ENCODE measurements at regions not wholly inside any gene's neighbourhood (a gene's known extent, or its start where the extent isn't known, plus 50 kb on each side); places are given as distances from the start of the nearest gene placed in this dataset.

DNA sequence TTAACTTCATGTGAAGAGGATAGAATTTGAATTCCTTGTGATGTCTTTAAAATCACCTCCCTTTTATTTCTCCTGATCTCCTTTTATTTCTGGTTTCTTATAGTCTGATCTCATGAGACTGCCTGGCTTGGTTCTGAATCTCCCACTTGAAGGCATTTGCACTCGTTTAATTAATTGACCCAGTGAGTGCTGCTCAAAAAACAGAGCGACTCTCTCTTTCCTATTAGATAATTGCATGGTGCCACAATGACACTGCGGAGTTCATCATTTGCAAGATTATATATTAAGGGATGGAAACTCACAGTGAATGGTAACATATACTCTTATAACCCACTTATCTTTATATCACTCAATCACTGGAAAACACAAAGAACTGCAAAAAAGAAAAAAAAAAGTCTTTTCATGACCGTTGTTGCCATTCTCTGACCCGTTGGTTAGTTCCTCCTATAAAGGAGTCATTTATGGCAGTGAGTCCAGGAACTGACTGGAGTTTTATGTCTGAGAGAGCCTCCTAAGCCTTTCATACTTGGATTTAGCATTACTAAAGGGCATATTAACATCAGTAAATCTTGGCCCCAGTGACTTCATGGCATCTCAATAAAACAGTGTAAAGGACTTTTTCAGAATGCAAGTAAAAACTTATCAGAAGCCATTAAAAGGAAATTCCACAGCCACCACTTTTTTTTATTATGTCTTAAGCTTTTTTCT, 103.3 kb upstream of the EPHA4 start:
- no peak for ATAC-seq
- 71 to 77% (median 74%) methylated on average over 5 of the region's 5 CpGs for whole genome bisulfite sequencing, 4 donors
- no peak for DNase-seq
- intact Hi-C loops (cut with DNase I): no loop called here
- no peak overlapping the region for H3K27ac ChIP-seq
- no peaks in the 10 kb centered on the region for H3K9me3 ChIP-seq
- TF ChIP-seq, protein P1, sequence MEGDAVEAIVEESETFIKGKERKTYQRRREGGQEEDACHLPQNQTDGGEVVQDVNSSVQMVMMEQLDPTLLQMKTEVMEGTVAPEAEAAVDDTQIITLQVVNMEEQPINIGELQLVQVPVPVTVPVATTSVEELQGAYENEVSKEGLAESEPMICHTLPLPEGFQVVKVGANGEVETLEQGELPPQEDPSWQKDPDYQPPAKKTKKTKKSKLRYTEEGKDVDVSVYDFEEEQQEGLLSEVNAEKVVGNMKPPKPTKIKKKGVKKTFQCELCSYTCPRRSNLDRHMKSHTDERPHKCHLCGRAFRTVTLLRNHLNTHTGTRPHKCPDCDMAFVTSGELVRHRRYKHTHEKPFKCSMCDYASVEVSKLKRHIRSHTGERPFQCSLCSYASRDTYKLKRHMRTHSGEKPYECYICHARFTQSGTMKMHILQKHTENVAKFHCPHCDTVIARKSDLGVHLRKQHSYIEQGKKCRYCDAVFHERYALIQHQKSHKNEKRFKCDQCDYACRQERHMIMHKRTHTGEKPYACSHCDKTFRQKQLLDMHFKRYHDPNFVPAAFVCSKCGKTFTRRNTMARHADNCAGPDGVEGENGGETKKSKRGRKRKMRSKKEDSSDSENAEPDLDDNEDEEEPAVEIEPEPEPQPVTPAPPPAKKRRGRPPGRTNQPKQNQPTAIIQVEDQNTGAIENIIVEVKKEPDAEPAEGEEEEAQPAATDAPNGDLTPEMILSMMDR (IDR thresholded peaks at IDR 0.05): no peak
- no peak for TF ChIP-seq POLR2A (IDR thresholded peaks at IDR 0.05)
- no peaks in the 10 kb centered on the region for H3K36me3 ChIP-seq
- no peaks in the 10 kb centered on the region for H3K4me1 ChIP-seq
- no peak overlapping the region for H3K4me3 ChIP-seq
- peaks cover 0 to 7% (median 0%) of the 10 kb centered on the region in 9 donors for H3K27me3 ChIP-seq

DNA sequence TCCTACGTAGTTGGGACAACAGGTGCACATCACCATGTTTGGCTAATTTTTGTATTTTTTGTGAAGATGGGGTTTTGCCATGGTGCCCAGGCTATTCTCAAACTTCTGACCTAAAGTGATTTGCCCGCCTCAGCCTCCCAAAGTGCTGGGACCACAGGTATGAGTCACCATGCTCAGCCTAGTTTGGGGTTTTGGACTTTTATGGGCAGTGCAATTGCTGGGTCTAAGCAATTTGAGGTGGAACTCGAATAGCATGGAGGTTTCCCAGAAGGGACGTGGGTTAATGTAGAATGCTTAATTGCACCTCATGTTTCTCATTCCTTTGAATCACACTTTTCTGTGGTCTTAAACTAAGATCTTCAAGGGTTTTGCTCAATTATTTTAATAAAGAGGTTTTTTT, 102.3 kb upstream of the EPHA4 start:
- peaks cover 0 to 7% (median 0%) of the 10 kb centered on the region in 9 donors for H3K27me3 ChIP-seq
- 83 to 87% (median 84%) methylated on average over 4 of the region's 4 CpGs for WGBS, 4 donors

DNA sequence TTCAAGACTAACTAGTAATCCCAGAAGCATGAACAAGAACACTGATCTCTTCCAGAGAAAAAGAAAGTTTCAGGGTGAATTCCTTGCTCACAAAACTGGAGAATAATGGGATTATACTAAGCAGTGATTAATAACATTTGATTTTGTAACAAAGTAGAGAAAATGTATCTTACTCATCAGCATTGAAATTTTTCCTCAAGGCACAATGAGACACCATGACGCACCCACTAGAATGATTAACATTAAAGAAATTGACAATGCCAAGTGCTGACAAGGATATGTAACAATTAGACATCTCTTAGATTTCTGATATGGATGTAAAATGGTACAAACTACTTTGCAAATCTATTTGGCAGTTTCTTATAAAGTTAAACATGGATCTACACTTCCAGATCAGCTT, 101.1 kb upstream of the EPHA4 start:
- no peak for ATAC-seq
- TF ChIP-seq, protein P1 (IDR thresholded peaks at IDR 0.05): no peak
- TF ChIP-seq POLR2A (IDR thresholded peaks at IDR 0.05): no peak
- H3K9me3 ChIP-seq: peaks cover 0 to 5% (median 0%) of the 10 kb centered on the region in 12 donors
- H3K27me3 ChIP-seq: peaks cover 0 to 6% (median 0%) of the 10 kb centered on the region in 9 donors
- DNase-seq: no peak
- H3K27ac ChIP-seq: no peak overlapping the region
- 87 to 94% (median 90%) methylated on average over 1 of the region's 1 CpG for WGBS, 4 donors
- H3K4me3 ChIP-seq: no peak overlapping the region
- intact Hi-C loops (cut with DNase I): no loop called here
- no peaks in the 10 kb centered on the region for H3K36me3 ChIP-seq
- no peaks in the 10 kb centered on the region for H3K4me1 ChIP-seq

More for the DNA sequence above, 102.3 kb upstream of the EPHA4 start:
- Histone ChIP-seq H3K4me3 (no peak overlapping the region), H3K27ac (no peak overlapping the region), H3K4me1 (no peaks in the 10 kb centered on the region), H3K36me3 (no peaks in the 10 kb centered on the region), H3K9me3 (no peaks in the 10 kb centered on the region)
- ATAC-seq: no peak
- DNase-seq: no peak
- TF ChIP-seq, protein P1 (IDR thresholded peaks at IDR 0.05): no peak
- intact Hi-C loops (cut with DNase I): no loop called here

DNA sequence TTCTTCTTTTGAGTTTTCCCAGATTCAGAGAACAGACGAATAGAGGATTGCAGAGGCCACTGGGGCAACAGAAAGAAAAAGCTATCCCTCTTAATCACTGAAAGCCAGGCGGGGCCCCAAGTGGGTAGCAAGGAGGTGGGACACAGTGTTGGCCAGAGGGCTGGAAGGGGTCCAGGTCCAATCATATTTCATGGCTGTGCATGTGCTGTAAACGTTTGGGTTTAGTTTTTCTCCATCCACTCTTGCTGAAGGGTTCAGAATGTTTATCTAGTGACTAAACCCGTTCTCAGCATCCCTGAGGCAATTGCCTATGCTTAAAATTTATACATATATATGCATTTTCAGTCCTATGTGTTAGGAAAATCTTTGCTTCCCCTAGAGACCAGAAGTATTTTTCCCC, 99.4 kb upstream of the EPHA4 start:
- Histone ChIP-seq H3K9me3 (peaks cover 0 to 9% (median 0%) of the 10 kb centered on the region in 12 donors), H3K27me3 (no peaks in the 10 kb centered on the region), H3K27ac (no peak overlapping the region), H3K36me3 (no peaks in the 10 kb centered on the region), H3K4me3 (no peak overlapping the region), H3K4me1 (no peaks in the 10 kb centered on the region)
- intact Hi-C loops (cut with DNase I): no loop called here
- ATAC-seq: no peak
- no peak for DNase-seq
- TF ChIP-seq, protein P1 (IDR thresholded peaks at IDR 0.05): no peak
- no peak for TF ChIP-seq POLR2A (IDR thresholded peaks at IDR 0.05)
- 45 to 54% (median 45%) methylated on average over 4 of the region's 4 CpGs for WGBS, 4 donors
